ENCODE measurements at regions not wholly inside any gene's neighbourhood (a gene's known extent, or its start where the extent isn't known, plus 50 kb on each side); places are given as distances from the start of the nearest gene placed in this dataset.
A peak's percentile ranks its signal among the peaks of the same experiment; 100 is the strongest.

GRCh38 chr20:23138682-23139081, 52.6 kb upstream of the CD93 start:
- Histone ChIP-seq H3K36me3 (ENCODE audit: control insufficient read depth in 2 of 3, insufficient read depth in 3 of 3, low read length in 3 of 3) (no peaks in the 10 kb centered on the region), H3K27me3 (ENCODE audit: control insufficient read depth in 2 of 2, insufficient read depth in 2 of 2, low read length in 2 of 2) (no peaks in the 10 kb centered on the region), H3K9me3 (ENCODE audit: control insufficient read depth in 2 of 3, low read length in 3 of 3) (no peaks in the 10 kb centered on the region), H3K27ac (ENCODE audit: low read depth, low read length) (no peak overlapping the region), H3K4me3 (ENCODE audit: low read length) (no peak overlapping the region), H3K4me1 (ENCODE audit: control insufficient read depth in 2 of 2, insufficient read depth in 2 of 2, low read length in 2 of 2) (no peaks in the 10 kb centered on the region)
- no peak overlapping the region for H3K4me3 Mint-ChIP-seq
- ChIA-PET CTCF (no interaction called here), POLR2A (no interaction called here)
- DNase-seq (no peak), ATAC-seq (no peak)
- intact Hi-C loops (cut with micrococcal nuclease) = no loop called here
- no peaks in the 10 kb centered on the region for H3K9me3 Mint-ChIP-seq
- H3K4me1 Mint-ChIP-seq = peaks cover 3 to 37% (median 5%) of the 10 kb centered on the region in 7 donors
- H3K36me3 Mint-ChIP-seq = no peaks in the 10 kb centered on the region
- peaks cover 0 to 7% (median 1%) of the 10 kb centered on the region in 5 donors for H3K27me3 Mint-ChIP-seq
- no peak overlapping the region for H3K27ac Mint-ChIP-seq

DNA sequence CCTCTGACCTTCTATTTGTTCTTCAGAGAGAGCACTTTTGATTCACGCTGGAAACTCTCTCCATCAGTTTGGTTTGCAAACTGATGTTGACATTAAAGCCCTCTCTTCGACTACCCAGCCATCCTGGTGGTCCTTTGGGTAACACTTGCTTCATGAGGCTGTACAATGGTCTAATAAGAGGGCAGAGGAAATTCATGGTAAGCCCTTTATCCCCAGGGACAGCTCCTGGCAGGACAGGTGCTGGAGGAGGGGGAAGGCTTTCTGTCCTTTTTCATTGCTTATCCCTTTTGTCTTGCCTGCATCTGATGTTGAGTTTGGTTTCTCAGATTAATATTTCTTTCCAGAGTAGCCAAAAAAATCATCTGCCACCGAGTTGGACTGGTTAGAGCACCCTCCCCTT, 52.1 kb upstream of the CD93 start:
- H3K27ac ChIP-seq (ENCODE audit: low read depth, low read length) = no peak overlapping the region
- H3K4me3 ChIP-seq (ENCODE audit: low read length) = no peak overlapping the region
- ChIA-PET POLR2A (no interaction called here), CTCF (no interaction called here)
- no peaks in the 10 kb centered on the region for H3K27me3 ChIP-seq (ENCODE audit: control insufficient read depth in 2 of 2, insufficient read depth in 2 of 2, low read length in 2 of 2)
- Mint-ChIP-seq H3K4me3 (no peak overlapping the region), H3K36me3 (no peaks in the 10 kb centered on the region), H3K27me3 (peaks cover 0 to 7% (median 0%) of the 10 kb centered on the region in 5 donors), H3K9me3 (no peaks in the 10 kb centered on the region), H3K27ac (no peak overlapping the region), H3K4me1 (peaks cover 3 to 35% (median 4%) of the 10 kb centered on the region in 7 donors)
- H3K4me1 ChIP-seq (ENCODE audit: control insufficient read depth in 2 of 2, insufficient read depth in 2 of 2, low read length in 2 of 2) = no peaks in the 10 kb centered on the region
- no peak for ATAC-seq
- no peaks in the 10 kb centered on the region for H3K9me3 ChIP-seq (ENCODE audit: control insufficient read depth in 2 of 3, low read length in 3 of 3)
- H3K36me3 ChIP-seq (ENCODE audit: control insufficient read depth in 2 of 3, insufficient read depth in 3 of 3, low read length in 3 of 3) = no peaks in the 10 kb centered on the region
- intact Hi-C loops (cut with micrococcal nuclease) = no loop called here
- no peak for DNase-seq

- POLR2A ChIA-PET = no interaction called here
- Histone ChIP-seq H3K27me3 (ENCODE audit: control insufficient read depth in 2 of 2, insufficient read depth in 2 of 2, low read length in 2 of 2) (no peaks in the 10 kb centered on the region), H3K4me3 (ENCODE audit: low read length) (no peak overlapping the region), H3K4me1 (ENCODE audit: control insufficient read depth in 2 of 2, insufficient read depth in 2 of 2, low read length in 2 of 2) (no peaks in the 10 kb centered on the region), H3K36me3 (ENCODE audit: control insufficient read depth in 2 of 3, insufficient read depth in 3 of 3, low read length in 3 of 3) (no peaks in the 10 kb centered on the region), H3K27ac (ENCODE audit: low read depth, low read length) (no peak overlapping the region), H3K9me3 (ENCODE audit: control insufficient read depth in 2 of 3, low read length in 3 of 3) (no peaks in the 10 kb centered on the region)
- DNase-seq = no peak
- Mint-ChIP-seq H3K9me3 (no peaks in the 10 kb centered on the region), H3K4me3 (no peak overlapping the region), H3K36me3 (no peaks in the 10 kb centered on the region), H3K4me1 (peaks cover 0 to 35% (median 2%) of the 10 kb centered on the region in 7 donors), H3K27me3 (peaks cover 0 to 7% (median 0%) of the 10 kb centered on the region in 5 donors), H3K27ac (no peak overlapping the region)
- CTCF ChIA-PET = no interaction called here
- no peak for ATAC-seq
- intact Hi-C loops (cut with micrococcal nuclease) = no loop called here
Observed at GRCh38 chr20:23136893-23137745, 51.0 kb upstream of the CD93 start.

DNA sequence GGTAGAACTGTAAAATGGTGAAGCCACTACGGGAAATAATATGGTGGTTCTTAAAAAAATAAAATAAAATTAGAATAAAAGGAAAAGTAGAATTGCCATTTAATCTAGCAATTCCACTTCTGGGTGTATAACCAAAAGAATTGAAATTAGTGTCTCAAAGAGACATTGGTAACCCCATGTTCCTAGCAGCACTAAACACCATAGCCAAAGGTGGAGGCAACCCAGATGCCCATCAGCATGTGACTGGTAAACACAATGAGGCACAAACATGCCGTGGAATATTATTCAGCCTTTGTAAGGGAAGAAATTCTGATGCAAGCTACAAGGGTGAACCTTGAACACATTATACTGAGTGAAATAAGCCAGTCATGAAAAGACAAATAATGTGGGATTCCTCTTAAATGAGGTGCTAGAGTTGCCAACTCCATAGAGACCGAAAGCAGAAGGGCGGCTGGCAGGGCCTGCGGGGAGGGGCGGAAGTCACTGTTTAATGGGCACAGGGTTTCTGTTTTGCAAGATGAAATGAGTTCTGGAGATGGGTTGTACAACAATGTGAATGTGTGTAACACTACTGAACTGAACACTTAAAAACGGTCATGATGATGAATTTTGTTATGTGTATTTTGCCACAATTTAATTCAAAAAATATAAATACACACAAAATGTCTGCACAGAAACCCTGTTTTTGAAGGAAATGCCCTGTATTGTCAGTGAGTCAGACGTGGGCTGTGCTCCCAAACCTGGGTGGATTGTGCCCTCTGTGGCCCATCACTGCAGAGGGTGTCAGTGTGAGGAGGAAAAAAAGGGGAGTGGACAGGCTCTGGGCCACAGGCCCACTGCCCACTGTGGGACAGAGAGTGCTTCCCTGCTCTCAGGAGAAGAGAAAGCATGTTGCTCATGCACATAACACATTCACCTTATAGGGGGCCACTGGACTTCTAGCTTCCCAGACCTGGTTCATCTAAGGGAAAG, 49.6 kb upstream of the CD93 start:
- no peaks in the 10 kb centered on the region for H3K9me3 ChIP-seq (ENCODE audit: control insufficient read depth in 2 of 3, low read length in 3 of 3)
- peaks cover 0 to 7% (median 0%) of the 10 kb centered on the region in 5 donors for H3K27me3 Mint-ChIP-seq
- H3K27ac ChIP-seq (ENCODE audit: low read depth, low read length) = no peak overlapping the region
- H3K27ac Mint-ChIP-seq = peak overlapping the region in 1 of 9 donors; percentile 63
- H3K36me3 Mint-ChIP-seq = no peaks in the 10 kb centered on the region
- POLR2A ChIA-PET = no interaction called here
- ATAC-seq (peak; percentile 68), DNase-seq (no peak)
- H3K27me3 ChIP-seq (ENCODE audit: control insufficient read depth in 2 of 2, insufficient read depth in 2 of 2, low read length in 2 of 2) = no peaks in the 10 kb centered on the region
- CTCF ChIA-PET = no interaction called here
- H3K4me3 Mint-ChIP-seq = no peak overlapping the region
- intact Hi-C loops (cut with micrococcal nuclease) = no loop called here
- no peaks in the 10 kb centered on the region for H3K9me3 Mint-ChIP-seq
- H3K4me1 ChIP-seq (ENCODE audit: control insufficient read depth in 2 of 2, insufficient read depth in 2 of 2, low read length in 2 of 2) = no peaks in the 10 kb centered on the region
- H3K4me1 Mint-ChIP-seq = peaks cover 0 to 30% (median 0%) of the 10 kb centered on the region in 7 donors
- H3K4me3 ChIP-seq (ENCODE audit: low read length) = no peak overlapping the region
- H3K36me3 ChIP-seq (ENCODE audit: control insufficient read depth in 2 of 3, insufficient read depth in 3 of 3, low read length in 3 of 3) = no peaks in the 10 kb centered on the region
